GM12892 (cell line): ENCODE measurements at regions not wholly inside any gene's neighbourhood (a gene's known extent, or its start where the extent isn't known, plus 50 kb on each side); places are given as distances from the start of the nearest gene placed in this dataset.

ENCODE experiments used
- POLR2A ChIP-seq: IDR thresholded peaks from 2 replicates; pipeline ENCODE4 v1.6.1; 2011; ENCODE audit warnings: low read depth, low read length, control low read depth
- TAF1 ChIP-seq: IDR thresholded peaks from 2 replicates; pipeline ENCODE4 v1.6.1; 2011; ENCODE audit warnings: low read depth, mild to moderate bottlenecking, control low read depth, low read length, borderline replicate concordance

GRCh38 chr2:42978887-42979415 is 186.6 kb upstream of the HAAO start:
- no peak for TF ChIP-seq TAF1
- no peak for TF ChIP-seq POLR2A
